ENCODE measurements at regions not wholly inside any gene's neighbourhood (a gene's known extent, or its start where the extent isn't known, plus 50 kb on each side); places are given as distances from the start of the nearest gene placed in this dataset.

DNA sequence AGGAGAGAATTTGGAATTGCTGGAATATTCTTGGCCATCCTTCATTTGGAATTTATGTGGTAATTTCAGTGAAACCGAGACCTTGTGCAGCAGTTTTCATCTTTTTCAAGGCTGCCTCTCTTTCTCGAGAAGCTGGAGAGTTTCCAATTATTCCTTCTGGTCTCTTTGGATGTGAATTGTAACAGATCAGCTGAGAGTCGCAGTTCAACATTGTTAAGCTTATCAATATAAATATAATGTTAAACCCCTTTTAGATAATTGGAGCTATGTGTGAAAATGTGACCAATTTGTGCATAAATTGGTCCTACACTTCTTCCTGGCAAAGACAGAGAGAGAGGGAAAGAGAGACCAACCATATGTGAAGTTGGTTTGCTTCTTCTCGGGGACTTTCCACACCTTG lies 425.6 kb downstream of the TSHZ3 start:
- DNase-seq: no peak

DNA sequence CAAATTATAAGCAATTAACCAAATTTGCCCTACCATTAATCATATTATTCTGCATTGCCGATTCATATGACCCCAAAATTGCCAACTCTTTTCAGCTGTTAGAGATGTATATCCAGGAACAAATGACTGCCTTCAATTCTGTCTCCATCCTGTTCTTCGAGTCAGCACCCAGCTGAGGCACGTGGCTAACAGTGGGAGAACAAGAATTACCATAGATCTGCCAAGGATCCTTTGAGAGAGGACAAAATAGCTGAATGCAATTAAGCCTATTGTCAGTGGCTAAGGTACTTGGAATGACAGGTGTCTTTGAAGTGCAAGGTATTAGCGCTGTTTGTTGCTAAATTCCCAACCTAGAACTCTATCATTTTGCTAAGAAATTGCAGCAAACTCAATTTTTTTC lies 426.1 kb downstream of the TSHZ3 start:
- H3K4me1 ChIP-seq: no peaks in the 10 kb centered on the region
- peaks cover 0 to 2% (median 0%) of the 10 kb centered on the region in 3 donors for H3K9me3 ChIP-seq
- no peak overlapping the region for H3K27ac ChIP-seq
- no peak for DNase-seq
- H3K36me3 ChIP-seq: no peaks in the 10 kb centered on the region
- WGBS, 2 donors: 63 to 66% methylated on average over 4 of the region's 4 CpGs
- no peak for TF ChIP-seq POLR2A (IDR thresholded peaks at IDR 0.05)
- TF ChIP-seq, protein P1, sequence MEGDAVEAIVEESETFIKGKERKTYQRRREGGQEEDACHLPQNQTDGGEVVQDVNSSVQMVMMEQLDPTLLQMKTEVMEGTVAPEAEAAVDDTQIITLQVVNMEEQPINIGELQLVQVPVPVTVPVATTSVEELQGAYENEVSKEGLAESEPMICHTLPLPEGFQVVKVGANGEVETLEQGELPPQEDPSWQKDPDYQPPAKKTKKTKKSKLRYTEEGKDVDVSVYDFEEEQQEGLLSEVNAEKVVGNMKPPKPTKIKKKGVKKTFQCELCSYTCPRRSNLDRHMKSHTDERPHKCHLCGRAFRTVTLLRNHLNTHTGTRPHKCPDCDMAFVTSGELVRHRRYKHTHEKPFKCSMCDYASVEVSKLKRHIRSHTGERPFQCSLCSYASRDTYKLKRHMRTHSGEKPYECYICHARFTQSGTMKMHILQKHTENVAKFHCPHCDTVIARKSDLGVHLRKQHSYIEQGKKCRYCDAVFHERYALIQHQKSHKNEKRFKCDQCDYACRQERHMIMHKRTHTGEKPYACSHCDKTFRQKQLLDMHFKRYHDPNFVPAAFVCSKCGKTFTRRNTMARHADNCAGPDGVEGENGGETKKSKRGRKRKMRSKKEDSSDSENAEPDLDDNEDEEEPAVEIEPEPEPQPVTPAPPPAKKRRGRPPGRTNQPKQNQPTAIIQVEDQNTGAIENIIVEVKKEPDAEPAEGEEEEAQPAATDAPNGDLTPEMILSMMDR (IDR thresholded peaks at IDR 0.05): no peak
- H3K27me3 ChIP-seq: peaks cover 0 to 13% (median 0%) of the 10 kb centered on the region in 4 donors
- no peak overlapping the region for H3K4me3 ChIP-seq
- intact Hi-C loops (cut with DNase I): no loop called here

More for the DNA sequence above, 425.6 kb downstream of the TSHZ3 start:
- H3K9me3 ChIP-seq: peaks cover 0 to 7% (median 0%) of the 10 kb centered on the region in 3 donors
- no peaks in the 10 kb centered on the region for H3K4me1 ChIP-seq
- TF ChIP-seq POLR2A (IDR thresholded peaks at IDR 0.05): no peak
- TF ChIP-seq, protein P1 (IDR thresholded peaks at IDR 0.05): no peak
- WGBS, 2 donors: 52 to 64% methylated on average over 4 of the region's 4 CpGs
- no peaks in the 10 kb centered on the region for H3K36me3 ChIP-seq
- H3K27ac ChIP-seq: no peak overlapping the region
- peaks cover 0 to 9% (median 0%) of the 10 kb centered on the region in 4 donors for H3K27me3 ChIP-seq
- intact Hi-C loops (cut with DNase I): no loop called here
- no peak overlapping the region for H3K4me3 ChIP-seq

DNA sequence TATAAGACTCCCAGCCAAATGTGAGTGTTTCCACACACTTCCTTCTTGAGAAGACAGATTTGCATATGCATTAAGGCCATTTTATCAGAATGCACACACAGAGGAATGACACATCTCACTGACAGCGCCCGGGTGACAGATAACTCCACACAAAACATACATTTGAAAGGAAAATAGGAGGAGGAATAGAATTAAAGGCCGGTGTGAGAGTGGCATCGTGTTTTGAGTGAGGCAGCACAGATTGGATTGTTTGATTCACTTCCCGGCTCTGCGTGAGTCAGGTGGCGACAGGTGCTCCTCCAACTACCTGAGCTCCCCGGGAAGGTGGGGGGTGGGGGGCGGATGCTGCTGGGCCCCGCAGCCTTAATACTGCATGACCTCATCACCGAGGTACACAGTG lies 429.0 kb downstream of the TSHZ3 start:
- H3K27me3 ChIP-seq: peaks cover 0 to 13% (median 0%) of the 10 kb centered on the region in 4 donors
- no peak for TF ChIP-seq POLR2A (IDR thresholded peaks at IDR 0.05)
- TF ChIP-seq, protein P1 (IDR thresholded peaks at IDR 0.05): no peak
- H3K27ac ChIP-seq: no peak overlapping the region
- H3K36me3 ChIP-seq: no peaks in the 10 kb centered on the region
- WGBS, 2 donors: 35 to 43% methylated on average over 5 to 10 of the region's 11 CpGs
- no peaks in the 10 kb centered on the region for H3K4me1 ChIP-seq
- H3K4me3 ChIP-seq: no peak overlapping the region
- intact Hi-C loops (cut with DNase I): no loop called here
- H3K9me3 ChIP-seq: no peaks in the 10 kb centered on the region
- no peak for DNase-seq

DNA sequence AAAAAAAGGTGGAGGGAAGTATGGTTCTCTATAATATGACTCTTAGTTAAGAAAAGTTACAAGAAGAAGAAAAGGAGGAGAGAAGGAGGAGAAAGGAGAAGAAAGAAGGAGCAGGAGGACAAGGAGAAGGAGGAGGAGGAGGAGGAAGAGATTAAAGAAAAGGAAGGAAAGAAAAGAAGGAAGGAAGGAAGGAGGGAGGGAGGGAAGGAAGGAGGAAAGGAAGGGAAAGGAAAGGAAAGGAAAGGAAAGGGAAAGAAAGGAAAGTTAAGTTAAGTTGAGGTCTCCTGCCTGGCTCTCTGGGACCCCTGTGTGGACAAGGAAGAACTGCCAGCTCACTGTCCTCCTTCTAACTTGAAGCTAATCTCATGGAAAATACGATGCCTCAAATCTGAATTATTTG lies 429.5 kb downstream of the TSHZ3 start:
- no peak for TF ChIP-seq POLR2A (IDR thresholded peaks at IDR 0.05)
- TF ChIP-seq, protein P1 (IDR thresholded peaks at IDR 0.05): no peak
- Histone ChIP-seq H3K27me3 (peaks cover 0 to 13% (median 0%) of the 10 kb centered on the region in 4 donors), H3K27ac (no peak overlapping the region), H3K9me3 (no peaks in the 10 kb centered on the region), H3K4me1 (no peaks in the 10 kb centered on the region), H3K36me3 (no peaks in the 10 kb centered on the region), H3K4me3 (no peak overlapping the region)
- no peak for DNase-seq
- intact Hi-C loops (cut with DNase I): no loop called here
- 25 to 50% methylated on average over 1 of the region's 1 CpG for WGBS, 2 donors

DNA sequence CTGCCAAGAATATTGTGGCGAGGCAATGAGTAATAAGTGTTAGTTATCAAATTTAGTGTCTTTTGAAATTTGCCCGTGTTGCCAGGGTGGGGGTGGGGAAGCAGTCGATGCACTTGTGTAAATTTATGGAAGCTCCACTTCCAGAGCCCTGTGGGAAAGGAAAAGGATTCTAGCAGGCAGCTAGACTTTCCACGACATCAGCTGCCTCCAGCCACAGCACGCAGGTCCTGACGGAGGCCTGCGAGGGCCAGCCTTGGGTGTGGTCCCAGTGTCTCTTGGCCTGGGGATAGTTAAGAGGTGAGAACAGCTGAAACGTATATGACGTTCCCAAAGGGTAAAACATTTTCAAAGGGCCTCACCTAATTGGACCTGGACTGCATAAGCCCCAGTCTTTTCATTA lies 433.0 kb downstream of the TSHZ3 start:
- no peaks in the 10 kb centered on the region for H3K9me3 ChIP-seq
- WGBS, 2 donors: 36 to 53% methylated on average over 6 to 9 of the region's 9 CpGs
- no peak for TF ChIP-seq POLR2A (IDR thresholded peaks at IDR 0.05)
- TF ChIP-seq, protein P1 (IDR thresholded peaks at IDR 0.05): no peak
- H3K27ac ChIP-seq: no peak overlapping the region
- no peaks in the 10 kb centered on the region for H3K4me1 ChIP-seq
- intact Hi-C loops (cut with DNase I): no loop called here
- H3K36me3 ChIP-seq: no peaks in the 10 kb centered on the region
- H3K27me3 ChIP-seq: peaks cover 0 to 13% (median 0%) of the 10 kb centered on the region in 4 donors
- H3K4me3 ChIP-seq: no peak overlapping the region
- DNase-seq: no peak
